ENCODE measurements at regions not wholly inside any gene's neighbourhood (a gene's known extent, or its start where the extent isn't known, plus 50 kb on each side); places are given as distances from the start of the nearest gene placed in this dataset.

DNA sequence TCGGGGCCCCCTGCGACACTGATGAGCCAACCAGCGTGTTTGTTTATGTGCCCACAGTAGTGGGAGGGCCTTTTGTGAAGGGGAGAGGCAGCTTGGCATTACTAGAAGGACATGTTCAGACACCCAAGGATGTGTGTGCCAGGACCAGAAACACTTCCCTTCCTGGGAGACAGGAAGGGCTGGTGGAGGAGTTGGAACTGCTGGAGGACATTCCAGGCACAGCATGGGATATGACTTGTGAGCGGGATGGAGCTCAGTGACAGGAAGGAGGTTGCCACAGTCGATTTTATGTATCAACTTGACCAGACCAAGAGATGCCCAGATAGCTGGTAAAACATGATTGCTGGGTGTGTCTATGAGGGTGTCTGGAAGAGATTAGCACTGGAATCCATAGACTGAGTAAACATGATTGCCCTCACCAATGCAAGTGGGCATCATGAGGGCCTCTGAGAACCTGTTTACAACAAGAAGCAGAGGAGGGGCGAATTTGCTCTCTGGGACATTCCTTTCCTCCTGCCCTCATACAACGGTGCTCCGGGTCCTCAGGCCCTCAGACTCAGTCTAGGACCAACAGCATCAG lies 106.4 kb upstream of the TLE3 start:
- DNase-seq (ENCODE audit: low spot score) (no peak), ATAC-seq (ENCODE audit: low FRiP score) (no peak)
- no peak for TF ChIP-seq CTCF (IDR thresholded peaks at IDR 0.05)

DNA sequence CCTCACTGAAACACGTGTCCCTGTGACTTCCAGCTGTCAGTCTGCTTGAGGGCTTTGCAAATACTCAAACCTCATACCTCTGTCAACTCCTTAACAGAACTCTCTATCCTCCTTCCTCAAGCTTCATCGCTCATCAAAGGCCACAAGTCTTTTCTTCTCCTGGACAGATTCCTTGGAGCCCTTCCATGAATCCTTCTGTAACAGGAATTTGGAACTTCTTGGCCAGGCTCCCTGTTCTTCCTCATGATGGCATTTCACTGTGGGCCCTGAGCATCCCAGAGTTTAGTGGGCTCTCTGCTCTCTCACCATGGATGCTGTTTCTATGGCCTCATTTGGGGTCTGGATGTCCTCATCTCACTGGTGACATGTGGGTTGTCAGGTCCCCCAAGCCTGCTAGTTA lies 105.0 kb upstream of the TLE3 start:
- TF ChIP-seq CTCF (IDR thresholded peaks at IDR 0.05) = no peak
- DNase-seq (ENCODE audit: low spot score) = no peak
- ATAC-seq (ENCODE audit: low FRiP score) = no peak

GRCh38 chr15:70201425-70201775 lies 103.7 kb upstream of the TLE3 start:
- TF ChIP-seq CTCF (IDR thresholded peaks at IDR 0.05) = no peak
- ATAC-seq (ENCODE audit: low FRiP score) (no peak), DNase-seq (ENCODE audit: low spot score) (no peak)

DNA sequence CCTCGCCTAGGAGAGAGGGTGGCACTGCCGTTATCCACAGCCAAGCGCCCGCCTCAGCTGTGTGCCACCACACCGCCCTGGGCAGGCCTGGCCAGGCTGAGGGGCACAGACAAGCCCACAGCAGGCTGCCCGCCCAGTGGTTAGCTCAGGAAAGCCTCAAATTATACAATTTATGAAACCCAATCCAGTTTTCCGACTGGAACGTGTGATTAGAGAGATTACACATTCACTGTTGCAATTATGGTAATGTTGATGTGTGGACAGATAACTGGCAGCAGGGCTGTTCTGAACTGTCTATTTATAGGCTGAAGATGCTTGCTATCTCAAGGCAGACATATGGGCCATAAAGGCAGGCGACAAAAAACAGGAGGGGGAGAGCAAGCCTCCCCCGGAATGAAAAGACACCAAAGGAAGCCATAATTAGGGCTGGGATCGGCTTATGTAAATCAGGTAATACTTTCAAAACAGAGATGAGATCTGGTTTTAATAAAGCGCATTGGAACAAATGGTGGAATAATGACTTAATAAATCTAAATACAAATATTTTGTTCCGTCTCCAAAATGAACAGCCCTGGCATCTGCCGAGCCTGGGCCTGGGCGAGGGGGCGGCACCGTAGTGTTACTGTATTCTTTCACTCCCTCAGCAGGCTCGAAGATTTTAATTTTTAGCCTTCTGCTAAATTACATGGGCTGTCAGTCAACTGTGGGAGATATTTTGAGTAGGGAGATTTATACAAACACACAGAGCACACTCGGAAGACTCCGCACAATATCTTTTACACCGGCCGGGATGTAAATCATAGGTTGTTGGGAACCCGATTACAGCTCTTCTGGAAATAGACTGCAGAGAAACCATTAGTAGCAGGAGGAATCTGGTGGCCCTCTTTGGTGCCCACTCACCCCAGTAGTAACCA lies 103.1 kb upstream of the TLE3 start:
- no peak for TF ChIP-seq CTCF (IDR thresholded peaks at IDR 0.05)
- no peak for DNase-seq (ENCODE audit: low spot score)

DNA sequence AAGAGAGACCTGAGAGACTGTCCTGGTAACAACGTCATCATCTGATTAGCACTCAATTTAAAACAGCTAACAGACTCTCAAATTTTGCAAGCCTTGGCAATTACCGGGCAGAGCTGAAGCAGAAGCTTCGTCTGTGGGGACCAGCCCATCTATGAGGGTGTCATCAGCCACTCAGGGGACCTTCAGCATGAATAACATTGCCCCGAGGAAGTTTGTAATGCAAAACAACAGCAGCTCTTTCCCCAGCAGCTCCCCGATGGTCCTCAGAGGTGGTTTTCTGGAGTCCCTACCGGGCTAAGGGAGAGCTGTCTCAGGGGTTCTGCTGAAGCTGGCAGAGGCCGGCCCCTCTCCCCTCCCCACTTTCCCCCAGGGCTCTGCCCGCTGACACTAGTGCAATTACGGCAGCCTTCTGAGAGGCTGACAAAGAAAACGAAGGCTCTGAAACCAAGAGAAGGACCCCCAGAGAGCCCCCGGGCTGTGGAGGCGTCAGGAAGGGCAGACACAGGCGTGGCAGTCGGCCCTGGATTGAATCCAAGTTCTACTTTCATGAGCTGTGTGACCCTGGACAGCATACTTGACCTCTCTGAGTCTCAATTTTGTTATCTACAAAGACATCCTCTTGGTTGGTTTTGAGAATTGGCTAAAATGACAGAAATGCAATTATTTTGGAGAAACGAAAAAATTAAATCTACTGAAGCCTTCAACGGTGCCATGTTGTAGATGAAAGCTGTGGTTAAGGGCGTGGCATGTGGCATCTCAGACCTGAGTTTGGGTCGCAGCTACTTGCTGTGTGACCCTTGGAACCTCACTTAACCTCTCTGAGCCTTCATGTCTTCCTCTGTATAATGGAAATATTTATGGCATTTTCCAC lies 102.1 kb upstream of the TLE3 start:
- DNase-seq (ENCODE audit: low spot score) (no peak), ATAC-seq (ENCODE audit: low FRiP score) (no peak)
- no peak for TF ChIP-seq CTCF (IDR thresholded peaks at IDR 0.05)

More for the DNA sequence above, 103.1 kb upstream of the TLE3 start:
- ATAC-seq (ENCODE audit: low FRiP score) = no peak

GRCh38 chr15:70199124-70199482 lies 101.4 kb upstream of the TLE3 start:
- ATAC-seq (ENCODE audit: low FRiP score) (no peak), DNase-seq (ENCODE audit: low spot score) (no peak)
- no peak for TF ChIP-seq CTCF (IDR thresholded peaks at IDR 0.05)
